ENCODE measurements at regions not wholly inside any gene's neighbourhood (a gene's known extent, or its start where the extent isn't known, plus 50 kb on each side); places are given as distances from the start of the nearest gene placed in this dataset.

GRCh38 chr12:58601529-58601928, 318.8 kb downstream of the LRIG3 start:
- DNase-seq = no peak

DNA sequence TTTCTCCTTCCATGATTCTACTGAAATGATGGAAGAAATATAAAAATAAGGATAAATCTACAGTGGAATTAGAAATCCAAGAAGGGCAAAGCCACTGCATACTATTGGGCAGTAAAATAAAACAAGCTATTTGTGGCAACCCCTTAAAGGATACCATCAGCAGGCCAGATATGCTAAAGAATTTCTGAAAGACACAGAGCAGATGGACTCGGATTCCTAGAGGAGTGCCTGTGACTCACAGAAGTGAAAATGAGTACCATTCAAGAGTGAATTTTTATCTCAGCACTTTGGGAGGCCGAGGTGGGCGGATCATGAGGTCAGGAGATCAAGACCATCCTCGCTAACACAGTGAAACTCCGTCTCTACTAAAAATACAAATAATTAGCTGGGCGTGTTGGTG, 318.1 kb downstream of the LRIG3 start:
- DNase-seq = no peak

DNA sequence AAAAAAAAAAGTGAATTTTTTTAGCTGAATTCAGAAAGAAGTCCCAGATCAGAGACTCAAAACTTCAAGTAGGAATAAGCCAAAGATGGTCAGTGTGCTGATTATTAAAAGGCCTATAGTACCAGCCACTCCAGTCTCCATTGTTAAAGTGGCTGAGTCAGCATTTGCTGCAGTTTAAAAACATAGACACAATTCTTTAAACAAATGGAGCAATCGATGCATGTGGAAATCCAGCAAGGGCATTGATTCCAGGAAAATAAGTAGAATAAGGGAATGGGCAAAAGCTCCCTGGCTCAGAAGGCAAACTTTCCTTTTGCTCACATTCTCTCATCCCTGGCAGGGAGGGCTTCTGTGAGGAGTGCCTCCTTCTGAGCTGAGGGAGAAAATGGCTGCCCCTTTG, 317.6 kb downstream of the LRIG3 start:
- DNase-seq = no peak

- no peak for DNase-seq
These were observed 312.5 kb downstream of the LRIG3 start for GRCh38 chr12:58607805-58608204.

- no peak for DNase-seq
These were observed 311.6 kb downstream of the LRIG3 start for GRCh38 chr12:58608711-58609110.

GRCh38 chr12:58615047-58615446, 305.3 kb downstream of the LRIG3 start:
- DNase-seq = no peak

DNA sequence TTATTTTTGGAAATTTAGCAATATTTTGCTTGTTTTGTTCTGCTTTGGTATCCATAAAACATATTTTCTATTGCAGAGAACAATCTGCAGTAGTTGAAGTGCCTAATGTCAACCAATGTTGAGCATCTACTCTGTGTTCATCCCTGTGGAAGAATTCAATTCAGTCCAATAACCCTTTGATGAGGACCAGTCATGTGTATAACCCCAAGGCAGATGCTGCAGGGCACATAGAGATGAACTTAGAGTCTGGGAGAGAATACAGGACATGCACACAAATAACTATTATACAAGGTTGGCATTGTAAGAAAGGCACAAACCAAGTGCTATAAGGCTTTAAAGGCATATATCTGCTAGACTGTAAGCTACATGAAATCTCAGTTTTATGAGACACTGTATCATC, 304.7 kb downstream of the LRIG3 start:
- DNase-seq = no peak

DNA sequence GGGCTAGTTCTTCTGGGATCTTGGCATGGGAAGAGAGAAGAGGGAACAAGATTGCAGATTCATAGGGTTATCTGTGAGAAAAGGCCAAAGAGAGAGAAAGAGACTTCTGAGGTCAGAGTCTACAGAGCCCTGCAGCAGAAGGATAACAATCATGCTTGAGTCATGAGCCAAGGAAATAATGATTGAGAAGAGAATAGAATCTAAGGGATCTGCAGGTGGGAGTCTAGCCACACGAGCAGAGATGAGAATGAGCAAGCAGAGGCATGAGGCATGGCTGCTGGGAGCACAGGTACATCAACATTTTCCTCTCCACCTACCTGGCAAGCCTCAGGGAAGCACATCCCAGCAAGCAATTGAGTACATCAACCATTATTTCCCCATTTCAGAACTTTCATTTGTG, 303.7 kb downstream of the LRIG3 start:
- DNase-seq = no peak

- no peak for DNase-seq
These were observed 299.2 kb downstream of the LRIG3 start for GRCh38 chr12:58621126-58621525.

DNA sequence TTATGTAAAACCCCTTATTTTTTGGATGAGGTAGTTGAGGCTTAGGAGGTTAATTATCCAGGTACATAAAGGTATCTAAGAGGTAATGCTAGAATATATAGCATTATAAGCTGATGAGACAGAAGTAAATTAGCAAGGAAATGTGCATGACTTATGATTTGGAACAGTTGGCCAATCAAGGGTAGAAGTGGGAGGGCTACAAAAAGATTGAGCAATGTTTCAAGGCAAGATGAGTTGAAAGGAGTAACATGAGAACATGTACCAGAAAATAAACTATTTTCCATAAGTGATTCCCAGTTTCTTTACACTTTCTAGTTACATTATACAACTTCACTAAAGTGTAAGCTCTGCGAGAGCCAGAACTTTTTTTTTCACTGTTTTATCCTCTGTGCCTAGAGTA, 290.9 kb downstream of the LRIG3 start:
- DNase-seq = no peak

DNA sequence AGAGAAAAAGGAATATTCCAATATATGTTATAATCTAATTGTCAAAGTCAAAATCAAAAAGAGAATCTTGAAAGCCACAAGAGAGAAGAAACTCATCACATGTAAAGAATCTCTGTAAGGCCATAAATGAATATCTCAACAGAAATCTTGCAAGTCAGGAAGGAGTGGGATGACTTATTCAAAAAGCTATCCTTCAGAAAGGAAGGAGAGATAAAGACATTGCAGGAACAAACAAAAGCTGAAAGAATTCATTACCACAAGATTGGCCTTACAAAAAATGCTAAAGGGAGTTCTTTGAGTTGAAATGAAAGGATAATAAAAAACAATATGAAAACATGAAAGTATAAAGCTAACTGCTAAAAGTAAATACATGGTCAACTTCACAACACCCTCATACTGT, 286.8 kb downstream of the LRIG3 start:
- DNase-seq = no peak

DNA sequence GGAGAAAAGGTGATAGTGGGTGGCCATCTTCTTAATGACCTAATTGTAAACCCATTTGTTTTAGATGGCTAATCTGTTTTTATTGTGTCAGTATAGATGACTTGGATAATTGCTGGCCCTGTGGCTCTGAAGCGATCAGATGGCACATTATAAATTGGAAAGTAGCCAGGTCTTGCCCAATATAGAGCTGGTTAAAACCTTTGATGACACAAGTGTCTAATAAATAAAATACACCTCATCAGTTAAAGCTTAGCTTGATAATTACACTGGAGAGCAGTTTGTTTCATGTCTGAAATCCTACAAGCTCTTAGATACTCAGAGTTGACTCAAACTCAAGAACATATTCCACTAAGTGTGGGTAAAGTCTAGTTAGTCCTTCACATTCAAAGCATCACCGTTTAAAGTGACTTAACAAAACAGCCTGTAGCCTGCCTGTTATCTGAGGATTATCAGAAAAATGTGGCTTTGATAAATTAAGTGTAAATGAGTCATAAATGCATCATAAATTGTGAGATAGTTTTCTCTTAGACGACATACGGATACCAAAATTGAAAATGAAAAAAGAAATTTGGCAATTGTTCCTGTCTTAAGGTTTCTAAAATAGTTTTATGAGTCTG, 280.9 kb downstream of the LRIG3 start:
- peak in 1 of 2 experiments; percentile 42 for DNase-seq

DNA sequence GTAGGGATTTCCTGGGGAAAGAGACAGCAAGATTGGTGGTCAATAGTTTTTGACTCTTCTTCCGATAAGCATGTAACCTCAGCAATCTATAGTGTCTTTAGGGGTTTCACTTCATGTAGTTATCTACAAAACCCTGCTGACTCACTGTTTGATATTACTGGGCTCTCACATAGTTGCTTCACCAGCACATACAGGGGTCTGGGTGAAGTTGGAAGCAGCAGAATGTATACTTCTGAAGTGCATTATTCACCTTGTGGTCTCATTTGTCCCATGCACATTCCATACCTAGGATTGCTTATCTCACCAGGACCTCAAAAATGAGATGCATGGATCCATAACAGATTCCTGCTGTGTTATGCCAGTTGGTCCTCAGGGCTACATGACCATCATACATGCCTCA, 280.0 kb downstream of the LRIG3 start:
- DNase-seq = no peak

GRCh38 chr12:58645946-58646345, 274.4 kb downstream of the LRIG3 start:
- no peak for DNase-seq

DNA sequence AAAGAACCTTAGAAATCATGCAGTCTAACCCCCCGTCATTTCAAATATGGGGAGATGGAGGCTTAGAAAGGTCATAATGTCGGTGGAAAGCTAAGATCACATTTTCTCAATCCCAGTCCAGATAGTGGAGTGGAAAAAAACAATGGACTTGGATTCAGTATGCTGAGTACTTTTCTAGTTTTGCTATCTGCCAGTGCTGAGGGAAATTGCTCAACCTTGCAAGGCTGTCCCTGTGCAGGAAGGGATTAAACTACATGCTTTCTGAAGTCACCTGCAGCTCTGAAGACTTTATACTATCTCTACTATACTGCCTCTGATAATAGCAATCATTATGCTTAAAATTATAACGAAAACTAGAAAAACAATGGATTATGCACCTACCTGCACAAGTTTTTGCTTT, 272.8 kb downstream of the LRIG3 start:
- no peak for DNase-seq

DNA sequence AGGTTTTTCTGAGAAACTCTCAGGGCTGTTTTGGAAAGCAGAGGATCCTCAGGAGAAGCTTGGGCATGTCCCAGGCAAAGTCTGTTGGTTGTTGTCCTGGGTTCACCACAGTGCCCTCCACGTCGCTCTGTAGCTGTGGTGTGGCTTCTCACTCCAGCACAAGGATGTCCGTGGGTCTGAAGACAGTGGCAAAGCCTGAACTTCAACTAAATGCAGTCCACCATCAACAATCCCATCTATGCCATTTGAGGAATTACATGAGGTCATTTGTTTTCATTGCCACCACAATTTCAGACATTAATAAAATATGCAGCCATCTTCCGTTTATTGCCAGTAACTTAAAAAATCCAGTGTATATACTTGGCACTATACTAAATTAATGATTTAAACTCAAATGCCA, 272.1 kb downstream of the LRIG3 start:
- peak in 1 of 2 experiments; percentile 26 for DNase-seq

- no peak for DNase-seq
These were observed 268.5 kb downstream of the LRIG3 start for GRCh38 chr12:58651850-58652249.

DNA sequence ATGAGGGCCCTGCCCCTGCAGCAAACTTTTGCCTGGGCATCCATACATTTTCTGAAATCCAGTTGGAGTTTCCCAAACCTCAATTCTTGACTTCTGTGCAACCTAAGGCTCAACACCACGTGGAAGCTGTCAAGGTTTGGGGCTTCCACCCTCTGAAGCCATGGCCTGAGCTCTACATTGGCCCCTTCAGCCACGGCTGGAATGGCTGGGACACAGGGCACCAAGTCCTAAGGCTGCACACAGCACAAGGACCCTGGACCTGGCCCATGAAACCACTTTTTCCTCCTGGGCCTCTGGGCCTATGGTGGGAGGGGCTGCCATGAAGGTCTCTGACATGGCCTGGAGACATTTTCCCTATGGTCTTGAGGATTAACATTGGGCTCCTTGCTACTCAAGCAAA, 266.3 kb downstream of the LRIG3 start:
- no peak for DNase-seq

DNA sequence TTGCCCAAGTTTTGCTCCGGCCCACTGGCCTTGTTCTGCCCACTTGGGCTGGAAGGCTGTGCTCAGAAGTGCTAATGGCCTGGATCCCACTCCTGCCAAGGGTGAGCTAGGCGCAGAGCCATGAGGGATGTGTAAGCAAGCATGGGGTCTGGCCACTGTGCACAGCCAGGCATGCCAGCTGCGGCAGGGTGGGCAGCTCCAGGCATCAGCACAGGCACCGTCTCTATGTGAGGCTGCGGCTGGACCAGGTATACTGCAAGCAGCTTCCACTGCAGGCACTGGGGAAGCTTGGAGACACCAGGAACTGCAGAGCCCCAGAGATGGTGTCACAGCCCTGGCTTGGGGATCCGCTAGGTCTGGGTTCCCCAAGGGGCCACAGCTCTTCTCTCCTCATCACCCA, 264.9 kb downstream of the LRIG3 start:
- no peak for DNase-seq

DNA sequence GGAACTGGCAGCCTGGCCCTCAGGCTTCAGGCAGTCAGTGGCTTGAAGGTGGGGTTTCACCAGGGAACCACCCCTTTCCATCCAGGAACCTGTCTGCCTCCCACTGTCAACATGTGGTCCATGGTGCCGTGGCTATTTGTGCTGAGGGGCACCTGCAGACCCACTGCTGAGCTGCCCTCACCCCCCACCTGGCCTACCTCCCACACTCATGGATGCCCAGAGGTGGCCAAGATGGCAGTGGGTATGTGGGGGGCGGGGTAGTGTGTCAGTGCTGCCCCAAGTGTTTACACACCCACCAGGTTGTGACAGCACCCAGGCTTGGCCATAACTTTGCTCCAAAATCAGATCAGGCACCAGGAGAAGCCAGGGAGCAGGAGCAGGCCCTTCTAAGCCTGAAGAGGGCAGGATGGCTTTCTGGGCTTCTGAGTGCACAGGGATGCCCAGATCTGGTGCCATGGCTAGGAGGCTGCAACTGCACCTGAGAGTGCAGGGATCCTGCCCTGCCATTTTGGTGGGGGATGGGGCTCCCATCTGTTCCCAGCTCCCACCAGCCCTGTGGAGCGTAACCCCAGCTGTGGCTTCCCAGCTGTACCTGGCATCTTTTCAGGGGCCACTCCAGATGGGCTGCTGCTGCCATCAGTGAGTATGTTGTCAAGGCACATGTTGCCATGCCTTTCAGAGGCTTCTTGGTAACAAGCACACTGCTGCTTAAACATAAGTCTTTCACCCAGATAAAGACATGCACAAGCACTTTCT, 263.9 kb downstream of the LRIG3 start:
- DNase-seq = no peak

DNA sequence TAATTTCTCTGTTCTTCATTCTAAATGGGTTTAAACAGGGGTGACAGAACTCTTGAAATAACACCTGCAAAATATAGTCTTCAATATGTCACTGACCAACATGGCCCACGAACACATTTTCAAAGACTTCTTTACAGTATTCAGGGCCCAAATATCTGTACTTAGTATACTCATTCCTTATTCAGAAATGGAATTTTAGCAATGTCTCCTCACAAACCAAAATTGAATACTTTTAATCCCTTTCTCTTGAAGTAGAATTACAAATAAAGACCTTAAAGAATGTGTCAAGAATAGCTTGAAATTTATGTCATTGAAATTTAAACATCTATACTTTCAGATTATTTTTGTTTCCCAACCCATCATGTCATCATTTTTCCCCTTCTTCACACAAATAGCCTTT, 263.1 kb downstream of the LRIG3 start:
- no peak for DNase-seq

- DNase-seq = no peak
These were observed 254.9 kb downstream of the LRIG3 start for GRCh38 chr12:58665375-58665774.

GRCh38 chr12:58668233-58668632, 252.1 kb downstream of the LRIG3 start:
- DNase-seq = no peak

GRCh38 chr12:58668871-58669270, 251.4 kb downstream of the LRIG3 start:
- DNase-seq = no peak

DNA sequence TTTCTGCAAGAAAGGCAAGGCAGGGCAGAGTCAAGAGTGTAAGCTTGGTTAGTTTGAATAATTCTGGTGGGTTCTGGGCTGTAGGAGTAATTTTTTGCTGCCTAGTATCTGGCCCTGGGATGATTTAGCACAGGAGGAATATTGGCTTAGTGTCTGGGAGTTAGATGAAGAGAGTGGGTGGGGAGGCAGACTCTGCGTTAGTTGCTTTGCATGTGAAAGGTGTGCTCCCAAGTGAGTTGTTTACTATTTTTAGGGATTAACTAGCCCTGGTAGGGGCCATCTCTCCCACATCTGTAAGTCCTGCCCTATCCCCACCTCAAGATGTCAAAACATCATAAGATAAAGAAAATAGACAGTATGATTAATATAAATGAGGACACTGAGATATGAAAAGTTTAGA, 249.7 kb downstream of the LRIG3 start:
- no peak for DNase-seq

Data from NCI-H446 (cell line).